RWPE2 (cell line): ENCODE measurements at regions not wholly inside any gene's neighbourhood (a gene's known extent, or its start where the extent isn't known, plus 50 kb on each side); places are given as distances from the start of the nearest gene placed in this dataset.
"Not testable (repeated sequence)": the region's sequence is repeated elsewhere in the genome, so short reads cannot be mapped to it uniquely, and the experiment has no call there.

Experiments
- ATAC-seq: fragments of 200-7000 bp; cut with Tn5 transposase; 3 replicates; pipeline ENCODE4 v1.9.1; 2021; ENCODE audit warnings: low read depth
- DNase-seq: peaks from one replicate; pipeline ENCODE4 v3.0.0-alpha.2; 2020; ENCODE audit warnings: low spot score
- H3K27ac ChIP-seq: fragments of 450-650 bp; 2 replicates; pipeline ENCODE4 v1.5.1; 2017; ENCODE audit warnings: mild to moderate bottlenecking; ENCODE audit not compliant: poor library complexity, severe bottlenecking
- H3K27me3 ChIP-seq: fragments of 250-450 bp; sonication (Bioruptor Pico); 2 replicates; pipeline ENCODE4 v1.5.1; 2021; ENCODE audit warnings: mild to moderate bottlenecking, moderate library complexity; ENCODE audit not compliant: insufficient read depth, poor library complexity, severe bottlenecking
- H3K36me3 ChIP-seq: fragments of 250-450 bp; sonication (Bioruptor Pico); 2 replicates; pipeline ENCODE4 v1.5.1; 2020; ENCODE audit warnings: low read depth, mild to moderate bottlenecking, moderate library complexity
- H3K4me1 ChIP-seq: fragments of 250-450 bp; sonication (Bioruptor Pico); 2 replicates; pipeline ENCODE4 v1.5.1; 2021; ENCODE audit warnings: mild to moderate bottlenecking, moderate library complexity; ENCODE audit not compliant: insufficient read depth, poor library complexity, severe bottlenecking
- H3K4me3 ChIP-seq: fragments of 250-450 bp; sonication (Bioruptor Pico); 2 replicates; pipeline ENCODE4 v1.5.1; 2021; ENCODE audit warnings: mild to moderate bottlenecking, moderate library complexity; ENCODE audit not compliant: severe bottlenecking
- H3K9me3 ChIP-seq: fragments of 250-450 bp; sonication (Bioruptor Pico); 2 replicates; pipeline ENCODE4 v1.5.1; 2021; ENCODE audit warnings: mild to moderate bottlenecking, moderate library complexity; ENCODE audit not compliant: severe bottlenecking
- TF ChIP-seq, protein P1 (sequence below): fragments of 450-650 bp; IDR thresholded peaks from one replicate; pipeline ENCODE4 v1.5.1; 2017; ENCODE audit warnings: mild to moderate bottlenecking, moderate library complexity; ENCODE audit not compliant: poor library complexity, severe bottlenecking

DNA sequence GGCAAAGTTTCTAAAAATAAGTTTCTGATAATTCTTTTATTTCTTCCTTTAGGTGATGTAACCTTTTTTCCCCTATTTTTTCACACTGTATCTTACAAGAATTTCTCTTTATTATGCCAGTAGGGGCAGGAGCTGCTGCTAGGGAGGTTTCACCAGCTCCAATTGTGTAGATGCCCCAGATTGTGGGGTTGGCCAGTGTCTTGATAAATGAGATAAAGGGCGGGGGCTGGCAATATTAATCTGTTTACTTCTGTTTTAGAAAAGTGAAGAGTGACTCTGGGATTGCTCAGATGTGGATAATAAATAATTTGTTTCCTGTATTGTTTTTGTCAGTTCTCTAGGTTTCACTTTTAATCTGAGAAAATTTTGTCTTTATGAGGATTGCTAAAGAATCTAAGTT lies 190.4 kb downstream of the MC4R start:
- ATAC-seq = no peak
- Histone ChIP-seq H3K9me3 (no peaks in the 10 kb centered on the region), H3K27ac (no peak overlapping the region), H3K27me3 (peaks cover 7% of the 10 kb centered on the region), H3K36me3 (no peaks in the 10 kb centered on the region), H3K4me1 (no peaks in the 10 kb centered on the region), H3K4me3 (no peak overlapping the region)
- TF ChIP-seq, protein P1, sequence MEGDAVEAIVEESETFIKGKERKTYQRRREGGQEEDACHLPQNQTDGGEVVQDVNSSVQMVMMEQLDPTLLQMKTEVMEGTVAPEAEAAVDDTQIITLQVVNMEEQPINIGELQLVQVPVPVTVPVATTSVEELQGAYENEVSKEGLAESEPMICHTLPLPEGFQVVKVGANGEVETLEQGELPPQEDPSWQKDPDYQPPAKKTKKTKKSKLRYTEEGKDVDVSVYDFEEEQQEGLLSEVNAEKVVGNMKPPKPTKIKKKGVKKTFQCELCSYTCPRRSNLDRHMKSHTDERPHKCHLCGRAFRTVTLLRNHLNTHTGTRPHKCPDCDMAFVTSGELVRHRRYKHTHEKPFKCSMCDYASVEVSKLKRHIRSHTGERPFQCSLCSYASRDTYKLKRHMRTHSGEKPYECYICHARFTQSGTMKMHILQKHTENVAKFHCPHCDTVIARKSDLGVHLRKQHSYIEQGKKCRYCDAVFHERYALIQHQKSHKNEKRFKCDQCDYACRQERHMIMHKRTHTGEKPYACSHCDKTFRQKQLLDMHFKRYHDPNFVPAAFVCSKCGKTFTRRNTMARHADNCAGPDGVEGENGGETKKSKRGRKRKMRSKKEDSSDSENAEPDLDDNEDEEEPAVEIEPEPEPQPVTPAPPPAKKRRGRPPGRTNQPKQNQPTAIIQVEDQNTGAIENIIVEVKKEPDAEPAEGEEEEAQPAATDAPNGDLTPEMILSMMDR = no peak
- DNase-seq = no peak

DNA sequence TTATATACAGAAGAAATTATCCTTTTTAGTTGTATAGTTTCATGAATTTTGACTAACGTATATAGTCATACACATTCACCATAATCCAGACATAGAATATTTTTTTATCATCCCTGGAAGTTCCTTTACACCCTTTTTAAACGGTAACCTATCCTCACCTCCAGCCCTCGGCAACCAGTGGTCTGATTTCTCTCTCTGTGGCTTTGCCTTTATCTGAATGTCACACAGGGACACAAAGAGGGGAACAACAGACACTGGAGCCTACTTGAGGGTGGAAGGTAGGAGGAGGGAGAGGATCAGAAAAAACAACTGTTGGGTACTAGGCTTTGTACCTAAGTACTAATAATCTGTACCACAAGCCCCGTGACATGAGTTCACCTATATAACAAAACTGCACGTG lies 191.9 kb downstream of the MC4R start:
- H3K4me1 ChIP-seq = no peaks in the 10 kb centered on the region
- no peak for ATAC-seq

DNA sequence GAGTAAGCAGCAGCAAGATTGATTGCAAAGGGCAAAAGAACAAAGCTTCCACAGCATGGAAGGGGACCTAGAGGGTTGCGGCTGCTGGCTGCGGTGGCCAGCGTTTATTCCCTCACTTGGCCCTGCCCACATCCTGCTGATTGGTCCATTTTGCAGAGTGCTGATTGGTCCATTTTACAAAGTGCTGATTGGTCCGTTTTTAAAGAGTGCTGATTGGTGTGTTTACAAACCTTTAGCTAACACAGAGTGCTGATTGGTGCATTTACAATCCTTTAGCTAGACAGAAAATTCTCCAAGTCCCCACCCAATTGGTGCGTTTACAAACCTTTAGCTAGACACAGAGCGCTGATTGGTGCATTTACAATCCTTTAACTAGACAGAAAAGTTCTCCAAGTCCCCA lies 194.4 kb downstream of the MC4R start:
- H3K9me3 ChIP-seq, ATAC-seq: not testable (repeated sequence)

More for the DNA sequence above, 191.9 kb downstream of the MC4R start:
- TF ChIP-seq, protein P1 = no peak
- no peak for DNase-seq
- Histone ChIP-seq H3K36me3 (no peaks in the 10 kb centered on the region), H3K4me3 (no peak overlapping the region), H3K27me3 (peaks cover 4% of the 10 kb centered on the region), H3K27ac (no peak overlapping the region), H3K9me3 (no peaks in the 10 kb centered on the region)

DNA sequence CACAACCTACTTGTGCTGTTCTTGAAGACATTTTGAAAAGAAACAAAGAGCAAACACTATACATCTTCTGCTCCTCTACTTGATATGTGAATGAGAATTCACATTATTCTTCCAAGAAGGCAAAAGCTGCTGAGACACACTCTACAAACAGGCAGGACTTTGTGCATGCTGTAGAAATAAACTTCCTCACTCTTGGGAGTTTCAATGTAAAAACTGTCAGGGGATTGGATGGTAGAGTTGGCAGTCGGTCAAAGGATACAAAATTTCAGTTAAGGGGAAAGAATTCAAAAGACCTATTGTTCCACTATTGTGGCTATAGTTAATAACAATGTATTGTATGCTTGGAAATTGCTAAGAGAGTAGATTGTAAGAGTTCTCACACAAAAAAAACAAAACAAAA lies 196.3 kb downstream of the MC4R start:
- no peak overlapping the region for H3K4me3 ChIP-seq
- no peaks in the 10 kb centered on the region for H3K36me3 ChIP-seq
- TF ChIP-seq, protein P1 = no peak
- H3K27me3 ChIP-seq = peaks cover 4% of the 10 kb centered on the region
- H3K4me1 ChIP-seq = no peaks in the 10 kb centered on the region
- no peak for ATAC-seq
- H3K9me3 ChIP-seq = no peaks in the 10 kb centered on the region
- no peak for DNase-seq
- H3K27ac ChIP-seq = no peak overlapping the region

More for the DNA sequence above, 194.4 kb downstream of the MC4R start:
- not testable (repeated sequence) for H3K27ac ChIP-seq, H3K27me3 ChIP-seq, H3K4me1 ChIP-seq, H3K4me3 ChIP-seq, H3K36me3 ChIP-seq, DNase-seq

DNA sequence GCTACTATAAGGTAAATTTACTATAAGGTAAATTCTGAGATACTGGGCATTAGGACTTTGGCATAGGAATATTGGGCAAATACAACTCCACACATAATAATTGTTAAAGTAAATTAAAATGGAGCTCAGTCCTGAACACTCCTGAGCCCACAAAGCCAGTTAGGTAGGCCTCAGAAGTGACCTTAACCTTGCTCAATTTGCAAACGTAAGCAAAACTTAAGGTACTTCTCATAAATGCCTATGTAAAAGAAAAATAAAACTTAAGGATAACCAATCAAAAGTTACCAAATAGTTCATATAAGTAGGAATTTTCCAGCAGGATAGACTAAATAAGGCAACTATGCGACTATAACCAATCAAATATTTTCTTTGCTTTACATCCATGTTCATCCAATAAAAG lies 197.7 kb downstream of the MC4R start:
- ATAC-seq (no peak), DNase-seq (no peak)
- Histone ChIP-seq H3K4me3 (no peak overlapping the region), H3K27me3 (no peaks in the 10 kb centered on the region), H3K4me1 (no peaks in the 10 kb centered on the region), H3K27ac (no peak overlapping the region), H3K9me3 (no peaks in the 10 kb centered on the region), H3K36me3 (no peaks in the 10 kb centered on the region)
- TF ChIP-seq, protein P1 = no peak
